Stimulated activated CD4-positive, alpha-beta T cell treated with anti-CD3 and anti-CD28 coated beads, Interleukin-4, amount 100 ng/mL, for 1 hour (primary cell): ENCODE measurements at regions not wholly inside any gene's neighbourhood (a gene's known extent, or its start where the extent isn't known, plus 50 kb on each side); places are given as distances from the start of the nearest gene placed in this dataset.
"Not testable (repeated sequence)": the region's sequence is repeated elsewhere in the genome, so short reads cannot be mapped to it uniquely, and the experiment has no call there.

Experiments used
- DNase-seq: peaks from one replicate; pipeline ENCODE4 v3.0.0-alpha.2; 2020

- no peak for DNase-seq
These were observed 345.4 kb downstream of the PPP1R2C start for GRCh38 chrX:42432552-42432951.

GRCh38 chrX:42422961-42423360, 355.0 kb downstream of the PPP1R2C start:
- DNase-seq = no peak

DNA sequence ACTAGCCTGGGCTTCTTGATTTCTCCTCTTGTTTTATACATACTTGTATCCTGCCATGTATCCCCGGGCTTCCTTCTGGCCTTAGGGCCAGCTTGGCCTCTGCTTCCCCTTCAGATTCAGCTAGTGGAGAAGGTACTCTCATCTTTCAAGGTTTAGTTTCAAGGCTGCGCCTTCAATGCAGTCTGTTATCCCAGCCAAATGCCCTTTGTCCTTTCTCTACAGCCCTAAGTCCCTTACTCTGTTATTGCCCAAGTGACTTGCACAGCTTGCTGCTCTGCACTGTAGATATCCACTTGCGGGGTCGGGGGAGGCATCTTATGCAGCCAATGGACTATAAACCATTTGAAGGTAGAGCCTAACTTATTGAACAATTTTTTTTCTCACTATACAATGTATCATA, 357.5 kb downstream of the PPP1R2C start:
- no peak for DNase-seq

DNA sequence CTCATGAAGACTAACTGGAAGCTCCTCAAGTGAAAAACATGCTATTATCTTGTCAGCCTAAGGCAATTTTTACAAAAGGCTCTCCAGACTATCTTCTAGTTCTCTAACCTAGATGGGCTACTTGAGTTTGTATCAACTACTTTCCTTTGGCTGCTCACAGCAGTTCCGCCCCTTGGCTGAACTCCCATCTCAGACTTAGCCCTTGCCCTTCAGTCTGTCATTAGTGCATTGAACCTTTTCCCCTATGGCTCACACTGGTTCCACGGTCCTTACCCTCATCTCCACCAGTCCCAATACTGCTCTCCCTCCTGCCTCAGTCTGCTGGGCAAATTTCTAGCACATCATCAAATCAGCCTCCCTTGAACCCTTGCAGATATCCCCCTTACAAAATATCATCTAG, 362.3 kb downstream of the PPP1R2C start:
- no peak for DNase-seq

DNA sequence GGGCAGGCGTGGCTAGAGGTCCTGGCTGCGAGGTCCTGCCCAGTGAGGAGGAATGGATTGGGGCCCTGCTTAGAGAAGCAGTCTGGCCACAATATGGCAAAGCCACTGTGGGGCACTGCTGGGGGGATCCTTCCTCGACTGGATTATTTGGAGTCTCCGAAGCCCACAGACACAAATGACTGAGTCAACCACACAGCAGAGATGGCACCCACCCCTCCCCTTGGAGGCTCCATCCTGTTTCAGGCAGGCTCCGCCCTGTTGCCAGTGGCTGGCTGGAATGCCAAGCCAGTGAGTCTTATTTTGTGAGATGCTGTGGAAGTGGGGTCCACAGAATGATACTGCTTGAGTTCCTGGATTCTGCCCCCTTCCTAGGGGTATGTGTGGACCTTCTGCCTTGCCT, 363.9 kb downstream of the PPP1R2C start:
- no peak for DNase-seq

- no peak for DNase-seq
These were observed 378.3 kb downstream of the PPP1R2C start for GRCh38 chrX:42399632-42400024.

DNA sequence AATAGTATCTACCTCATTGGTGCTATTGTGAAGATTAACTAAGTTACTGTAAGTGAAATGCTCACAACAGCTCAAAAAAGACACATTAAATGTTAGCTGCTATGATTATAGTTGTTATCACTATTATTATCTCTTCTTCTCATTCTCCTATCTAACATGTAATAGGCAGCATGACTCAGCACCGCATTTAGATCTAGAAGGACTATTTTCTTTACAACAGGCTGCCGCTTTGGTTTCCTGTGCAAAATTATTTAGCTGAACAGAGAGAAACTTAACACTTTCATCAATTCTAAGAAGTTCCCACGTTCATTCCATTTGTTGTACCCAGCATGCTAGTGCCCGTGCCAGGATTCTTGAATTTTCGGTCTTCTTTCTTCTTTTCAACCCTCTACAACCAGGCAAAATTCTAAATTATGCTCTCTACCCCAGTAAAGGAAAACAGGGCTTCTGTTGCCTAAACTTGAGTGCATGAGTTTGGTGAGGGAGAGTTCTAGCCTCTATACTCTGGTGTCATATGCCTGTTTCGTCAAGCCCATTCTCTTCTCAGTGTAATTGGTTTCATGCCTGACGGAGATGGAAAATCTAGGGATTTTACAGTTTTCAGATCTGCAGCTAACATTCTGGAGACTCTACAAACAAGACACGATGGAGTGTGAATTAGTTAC, 378.9 kb downstream of the PPP1R2C start:
- DNase-seq = no peak

GRCh38 chrX:42396136-42396535, 381.8 kb downstream of the PPP1R2C start:
- DNase-seq = no peak

DNA sequence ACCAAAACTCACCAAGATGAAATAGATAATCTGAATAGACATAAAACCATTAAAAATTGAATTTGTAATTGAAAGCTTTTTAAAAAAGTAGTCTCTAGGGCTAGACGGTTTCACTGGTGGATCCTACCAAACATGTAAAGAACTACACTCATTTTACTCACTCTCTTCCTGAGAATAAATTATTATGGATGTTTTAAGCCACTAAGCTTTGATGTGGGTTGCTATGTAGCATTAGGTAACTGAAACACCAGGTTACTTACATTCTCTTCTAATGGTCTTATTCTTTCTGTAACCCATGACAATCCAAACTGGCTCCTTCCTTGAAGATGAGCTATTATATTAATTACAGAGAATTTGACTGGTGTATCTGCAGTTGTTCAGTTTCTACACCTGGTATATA, 385.1 kb downstream of the PPP1R2C start:
- no peak for DNase-seq

DNA sequence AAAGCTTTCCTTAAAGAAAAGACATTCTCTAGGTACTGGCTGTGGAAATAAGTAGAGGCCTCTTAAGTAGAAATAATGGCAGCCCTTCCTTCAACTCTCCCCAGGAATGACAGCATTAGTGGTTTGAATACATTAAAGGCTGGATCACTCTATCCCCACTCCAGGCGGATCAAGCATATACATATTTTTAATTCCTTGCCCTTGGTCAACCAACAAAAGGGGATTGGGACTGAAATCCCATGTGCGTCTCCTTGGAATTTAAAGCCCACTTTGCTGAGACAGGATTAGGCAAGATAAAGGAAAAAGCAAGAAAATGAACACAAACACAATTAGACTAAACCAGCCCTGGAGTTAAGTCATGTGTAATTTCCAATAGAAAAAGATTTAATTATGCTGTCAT, 391.3 kb downstream of the PPP1R2C start:
- DNase-seq = no peak

GRCh38 chrX:42385730-42386129, 392.2 kb downstream of the PPP1R2C start:
- no peak for DNase-seq

DNA sequence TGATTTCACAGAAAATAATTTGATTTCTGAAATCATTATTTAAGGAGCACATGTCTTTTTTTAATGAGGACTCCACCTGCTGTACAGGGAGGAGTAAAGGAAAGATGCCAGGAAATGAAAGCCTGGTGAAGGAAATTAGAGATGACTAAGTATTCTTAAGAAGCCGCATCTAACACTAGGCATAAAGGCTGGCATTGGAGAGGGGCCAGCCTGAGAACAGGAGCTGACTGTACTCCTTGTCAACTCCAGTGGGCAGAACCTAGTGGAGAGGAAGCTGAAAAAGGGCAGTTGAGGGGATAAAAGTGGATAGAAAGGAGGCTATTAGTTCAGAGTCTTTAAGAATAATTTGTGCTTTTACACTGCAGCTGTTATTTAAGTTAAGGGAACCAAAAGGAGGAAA, 393.0 kb downstream of the PPP1R2C start:
- DNase-seq = no peak

DNA sequence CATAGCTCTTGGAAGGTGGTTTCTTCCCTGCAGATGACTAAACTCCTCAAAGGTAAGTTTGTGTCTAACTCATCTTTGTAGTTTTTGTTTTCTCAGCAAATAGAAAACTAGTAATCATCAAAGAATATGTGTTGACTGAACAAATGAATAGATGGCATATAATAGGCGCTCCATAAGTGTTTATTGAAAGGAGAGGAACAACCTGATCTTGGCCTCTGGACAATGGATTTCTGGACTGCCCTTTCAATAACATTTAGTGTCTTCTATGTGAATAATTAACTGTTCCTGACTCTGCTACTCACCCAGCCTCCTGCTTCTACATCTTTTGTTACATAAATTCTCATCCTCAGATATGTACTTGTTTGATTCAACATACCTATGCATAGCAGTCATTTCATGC, 399.1 kb downstream of the PPP1R2C start:
- DNase-seq = no peak

- DNase-seq = no peak
These were observed 402.9 kb downstream of the PPP1R2C start for GRCh38 chrX:42375086-42375485.

DNA sequence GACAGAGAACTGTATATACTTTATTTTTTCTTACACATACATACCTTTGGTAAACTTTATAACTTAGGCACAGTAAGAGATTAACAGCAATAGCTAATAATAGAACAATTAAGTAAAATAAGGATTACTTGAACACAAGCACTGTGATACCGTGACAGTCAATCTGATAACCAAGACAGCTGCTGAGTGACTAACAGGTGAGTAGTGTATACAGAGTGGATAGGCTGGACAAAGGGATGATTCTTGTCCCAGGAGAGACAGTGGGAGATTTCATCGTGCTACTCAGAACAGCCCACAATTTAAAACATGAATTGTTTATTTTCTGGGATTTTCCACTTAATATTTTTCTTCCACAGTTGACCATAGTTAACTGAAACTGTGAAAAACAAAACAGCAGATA, 411.8 kb downstream of the PPP1R2C start:
- DNase-seq = no peak

- no peak for DNase-seq
These were observed 415.7 kb downstream of the PPP1R2C start for GRCh38 chrX:42362219-42362618.

GRCh38 chrX:42342981-42343380, 419.6 kb upstream of the CASK start:
- not testable (repeated sequence) for DNase-seq
